Caki2 (cell line): ENCODE measurements at regions not wholly inside any gene's neighbourhood (a gene's known extent, or its start where the extent isn't known, plus 50 kb on each side); places are given as distances from the start of the nearest gene placed in this dataset.

Source experiments
- DNase-seq: peaks from one replicate; pipeline ENCODE4 v3.0.0-alpha.2; 2015; ENCODE audit warnings: low read depth
- in situ Hi-C: cut with HindIII; loops from 2 replicates; pipeline ENCODE4 v1.10.0; 2016; ENCODE audit warnings: low sequenced_read_pairs, low pct_unique_long_range_greater_than_20kb, mixed read lengths

GRCh38 chr1:170306513-170306910 is 160.8 kb downstream of the NTMT2 start:
- in situ Hi-C loops, result no loop called here
- no peak for DNase-seq

- no peak for DNase-seq
- in situ Hi-C loops, result no loop called here
Observed at GRCh38 chr1:170306948-170307347, 161.2 kb downstream of the NTMT2 start.

GRCh38 chr1:170307426-170307825 is 161.7 kb downstream of the NTMT2 start:
- DNase-seq, result no peak
- in situ Hi-C loops, result no loop called here

- no peak for DNase-seq
Observed at GRCh38 chr1:170309389-170310013, 163.7 kb downstream of the NTMT2 start.

GRCh38 chr1:170310014-170310405 is 164.3 kb downstream of the NTMT2 start:
- in situ Hi-C loops, result no loop called here
- DNase-seq, result no peak

More at GRCh38 chr1:170309389-170310013, 163.7 kb downstream of the NTMT2 start:
- in situ Hi-C loops, result no loop called here

- DNase-seq, result no peak
- in situ Hi-C loops, result no loop called here
Observed at GRCh38 chr1:170310951-170311350, 165.2 kb downstream of the NTMT2 start.

GRCh38 chr1:170313306-170313705 is 167.5 kb downstream of the NTMT2 start:
- in situ Hi-C loops, result no loop called here
- DNase-seq, result no peak

GRCh38 chr1:170316270-170316669 is 170.5 kb downstream of the NTMT2 start:
- no peak for DNase-seq
- in situ Hi-C loops, result no loop called here

GRCh38 chr1:170318141-170318540 is 172.4 kb downstream of the NTMT2 start:
- no peak for DNase-seq
- in situ Hi-C loops, result no loop called here

DNA sequence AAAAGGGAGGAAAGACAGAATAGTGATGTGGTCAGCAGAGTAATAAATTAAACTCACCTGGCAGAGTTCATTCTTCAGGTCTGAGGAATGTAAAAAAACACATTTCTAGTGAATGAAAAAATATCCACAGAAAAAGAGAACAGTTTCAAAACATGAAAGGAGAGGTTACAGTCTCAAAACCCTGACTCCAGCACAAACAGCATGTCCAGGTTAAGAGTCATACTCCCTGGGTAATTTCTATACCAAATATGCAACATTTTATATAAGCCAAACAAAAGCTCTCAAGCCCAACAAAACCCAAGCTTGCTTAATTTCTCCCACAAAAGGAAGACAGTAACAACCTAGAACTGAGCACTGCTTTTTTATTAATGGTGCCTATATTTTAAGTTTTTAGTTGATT is 173.0 kb downstream of the NTMT2 start:
- in situ Hi-C loops, result no loop called here
- no peak for DNase-seq

- in situ Hi-C loops, result no loop called here
- no peak for DNase-seq
Observed at GRCh38 chr1:170321113-170321512, 175.4 kb downstream of the NTMT2 start.

DNA sequence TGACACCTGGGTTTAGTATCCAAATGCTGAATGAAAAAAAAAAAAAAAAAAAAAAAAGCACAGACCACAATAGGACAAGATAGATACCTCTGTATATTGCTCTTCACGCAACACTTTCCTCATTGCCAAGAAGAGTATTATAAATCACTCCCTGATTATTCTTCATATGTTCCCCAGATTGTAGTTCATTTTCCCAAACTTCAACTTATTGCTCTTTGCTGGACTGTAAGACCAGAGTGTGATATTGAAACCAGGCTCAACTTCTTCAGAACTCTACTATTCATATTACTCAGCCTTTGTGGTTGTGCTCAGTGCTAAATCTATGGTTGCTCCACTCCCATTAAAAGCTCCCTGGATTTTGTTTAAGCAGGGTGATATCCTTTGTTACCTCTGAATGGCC is 180.4 kb downstream of the NTMT2 start:
- in situ Hi-C loops, result no loop called here

GRCh38 chr1:170332801-170333200 is 187.0 kb downstream of the NTMT2 start:
- DNase-seq, result no peak
- in situ Hi-C loops, result no loop called here

More for the DNA sequence above, 180.4 kb downstream of the NTMT2 start:
- no peak for DNase-seq

- DNase-seq, result no peak
- in situ Hi-C loops, result no loop called here
Observed at GRCh38 chr1:170337413-170337994, 191.7 kb downstream of the NTMT2 start.

DNA sequence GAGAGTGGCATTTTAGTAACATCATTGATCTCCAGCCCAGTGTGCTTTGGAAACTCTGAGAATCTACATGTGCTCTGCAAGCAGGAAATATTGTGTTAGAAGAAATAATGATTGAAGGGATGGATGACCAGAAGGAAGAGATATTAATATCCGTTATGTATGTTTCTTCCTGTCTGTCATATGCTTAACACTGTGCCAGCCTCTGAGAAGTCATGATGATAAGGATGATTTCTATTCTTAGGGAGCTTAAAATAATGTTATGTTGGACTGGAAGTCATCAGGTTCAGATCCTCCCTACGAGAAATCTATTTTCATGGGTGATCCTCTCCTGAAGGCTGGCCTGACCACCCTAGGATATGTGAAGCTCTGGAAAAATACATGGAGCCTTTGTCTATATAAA is 192.4 kb upstream of the GORAB start:
- no peak for DNase-seq
- in situ Hi-C loops, result no loop called here

- no peak for DNase-seq
- in situ Hi-C loops, result no loop called here
Observed at GRCh38 chr1:170340308-170340707, 191.7 kb upstream of the GORAB start.

DNA sequence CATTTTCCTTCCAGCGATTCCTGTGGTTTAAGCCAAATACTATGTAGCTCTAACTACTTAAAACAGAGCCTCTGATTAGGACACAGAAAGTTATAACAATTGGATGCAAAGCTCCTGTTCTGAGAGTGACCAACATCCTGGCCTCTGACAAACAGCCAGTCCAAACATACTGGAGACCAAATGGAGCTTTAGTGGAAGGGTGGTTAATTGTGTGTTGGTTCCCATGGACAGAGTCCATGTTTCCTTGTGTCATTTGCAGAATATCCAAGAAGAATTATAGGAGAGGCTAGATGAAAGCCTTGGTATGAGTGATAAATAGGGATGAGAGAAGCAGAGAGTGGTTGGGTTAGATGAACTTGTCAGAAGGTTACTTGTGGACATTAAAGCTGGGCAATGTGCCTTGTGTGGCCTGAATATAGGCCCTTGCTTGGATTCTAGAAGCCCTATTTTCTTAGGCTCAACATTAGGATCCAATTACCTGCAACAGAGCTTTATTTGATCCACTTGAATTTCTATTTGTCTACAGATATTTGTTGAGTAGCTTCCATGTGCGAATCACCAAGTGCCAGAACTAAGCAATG is 180.5 kb upstream of the GORAB start:
- in situ Hi-C loops, result no loop called here
- no peak for DNase-seq

- no peak for DNase-seq
- in situ Hi-C loops, result no loop called here
Observed at GRCh38 chr1:170354246-170354645, 177.7 kb upstream of the GORAB start.

DNA sequence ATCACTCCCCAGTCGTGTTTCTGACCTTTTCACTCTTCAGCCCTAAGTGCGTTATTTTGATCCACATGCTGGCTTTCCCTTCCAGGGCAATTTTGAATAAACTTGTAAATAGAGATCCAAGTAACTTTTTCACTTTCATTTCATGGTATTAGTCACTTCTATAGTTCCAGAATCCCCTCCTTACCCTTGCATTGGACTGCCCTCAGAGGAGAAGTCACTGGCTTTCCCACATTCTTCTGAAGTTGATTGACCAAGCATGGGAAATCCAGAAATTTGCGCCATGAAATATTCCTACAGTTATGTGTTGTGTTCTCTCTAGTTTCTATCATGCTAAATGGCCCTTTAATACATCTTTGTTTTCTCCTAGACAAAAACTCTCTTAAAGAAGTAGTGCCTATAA is 177.3 kb upstream of the GORAB start:
- in situ Hi-C loops, result no loop called here
- DNase-seq, result no peak

DNA sequence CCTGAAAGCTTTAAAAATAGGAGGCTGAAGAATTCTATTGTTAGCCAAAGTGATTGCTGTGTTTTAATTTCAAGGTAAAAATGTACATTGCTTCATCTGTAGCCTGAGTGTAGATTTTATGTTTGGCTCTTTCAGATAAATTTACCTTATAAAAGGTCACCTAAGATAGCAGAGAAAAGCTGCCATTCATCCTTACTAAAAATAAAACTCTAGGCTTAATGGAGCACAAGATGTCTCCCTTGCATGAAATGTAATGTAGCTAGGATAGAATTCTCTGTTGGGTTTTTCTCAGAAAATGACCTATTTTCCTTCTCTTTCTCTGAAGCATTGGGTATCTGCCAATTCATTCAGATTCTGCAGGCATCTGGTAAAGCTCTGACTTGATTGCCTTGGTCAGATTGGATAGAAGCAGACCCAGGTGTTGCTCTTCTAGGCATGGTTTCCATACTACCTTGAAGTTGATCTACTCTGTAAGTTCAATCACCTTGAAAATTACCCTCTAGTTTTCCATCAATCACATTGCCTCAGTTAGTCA is 176.6 kb upstream of the GORAB start:
- no peak for DNase-seq
- in situ Hi-C loops, result no loop called here
